SK-N-SH treated with all-trans-retinoic acid at 6 μM for 48 hours (cell line): ENCODE measurements at regions not wholly inside any gene's neighbourhood (a gene's known extent, or its start where the extent isn't known, plus 50 kb on each side); places are given as distances from the start of the nearest gene placed in this dataset.

Source experiments
- ATAC-seq: fragments of 200-7000 bp; cut with Tn5 transposase; 3 replicates; pipeline ENCODE4 v1.9.1; 2020; ENCODE audit warnings: mild to moderate bottlenecking, moderate library complexity
- ARNTL ChIP-seq: fragments of 450-650 bp; formaldehyde crosslinking; IDR thresholded peaks from 2 replicates; pipeline ENCODE4 v1.5.0; 2020; ENCODE audit warnings: low read depth, mild to moderate bottlenecking, moderate library complexity, borderline replicate concordance
- CREB5 ChIP-seq: fragments of 250-450 bp; sonication (Bioruptor Pico); IDR thresholded peaks from 2 replicates; pipeline ENCODE4 v1.5.1; 2020; ENCODE audit warnings: low read depth, mild to moderate bottlenecking, moderate library complexity
- CSDC2 ChIP-seq: fragments of 250-450 bp; sonication (Bioruptor Pico); IDR thresholded peaks from 2 replicates; pipeline ENCODE4 v1.5.0; 2020; ENCODE audit warnings: mild to moderate bottlenecking, moderate library complexity
- ESRRG ChIP-seq: fragments of 250-450 bp; sonication (Bioruptor Pico); IDR thresholded peaks from 2 replicates; pipeline ENCODE4 v1.6.1; 2021; ENCODE audit warnings: mild to moderate bottlenecking
- GLIS3 ChIP-seq: fragments of 250-450 bp; sonication (Bioruptor Pico); IDR thresholded peaks from 2 replicates; pipeline ENCODE4 v1.5.0; 2020; ENCODE audit warnings: mild to moderate bottlenecking, moderate library complexity
- ISL1 ChIP-seq: fragments of 250-450 bp; sonication (Bioruptor Pico); IDR thresholded peaks from 2 replicates; pipeline ENCODE4 v2.1.2; 2022; ENCODE audit warnings: mild to moderate bottlenecking, moderate library complexity
- OSR1 ChIP-seq: fragments of 250-450 bp; sonication (Bioruptor Pico); IDR thresholded peaks from 2 replicates; pipeline ENCODE4 v1.8.0; 2022; ENCODE audit warnings: moderate library complexity, mild to moderate bottlenecking, inconsistent platforms
- PATZ1 ChIP-seq: fragments of 250-450 bp; sonication (Bioruptor Pico); IDR thresholded peaks from 2 replicates; pipeline ENCODE4 v1.8.0; 2020; ENCODE audit warnings: mild to moderate bottlenecking, moderate library complexity, borderline replicate concordance
- POU6F1 ChIP-seq: fragments of 250-450 bp; sonication (Bioruptor Pico); IDR thresholded peaks from 2 replicates; pipeline ENCODE4 v1.8.0; 2021; ENCODE audit warnings: low read depth, mild to moderate bottlenecking, moderate library complexity, borderline replicate concordance
- PPARA ChIP-seq: fragments of 250-450 bp; sonication (Bioruptor Pico); IDR thresholded peaks from 2 replicates; pipeline ENCODE4 v1.5.0; 2020; ENCODE audit warnings: mild to moderate bottlenecking, borderline replicate concordance
- RARB ChIP-seq: fragments of 250-450 bp; sonication (Bioruptor Pico); IDR thresholded peaks from 2 replicates; pipeline ENCODE4 v1.8.0; 2021; ENCODE audit warnings: mild to moderate bottlenecking, moderate library complexity
- SNAI2 ChIP-seq: fragments of 250-450 bp; sonication (Bioruptor Pico); IDR thresholded peaks from 2 replicates; pipeline ENCODE4 v1.5.0; 2020; ENCODE audit warnings: mild to moderate bottlenecking, moderate library complexity
- TCF4 ChIP-seq: fragments of 250-450 bp; sonication (Bioruptor Pico); IDR thresholded peaks from 2 replicates; pipeline ENCODE4 v1.8.0; 2021; ENCODE audit warnings: mild to moderate bottlenecking, moderate library complexity, borderline replicate concordance
- TOX ChIP-seq: fragments of 250-450 bp; sonication (Bioruptor Pico); IDR thresholded peaks from 2 replicates; pipeline ENCODE4 v1.8.0; 2021; ENCODE audit warnings: mild to moderate bottlenecking, moderate library complexity, borderline replicate concordance
- TSHZ2 ChIP-seq: fragments of 250-450 bp; sonication (Bioruptor Pico); IDR thresholded peaks from 2 replicates; pipeline ENCODE4 v1.5.0; 2020; ENCODE audit warnings: mild to moderate bottlenecking, moderate library complexity
- ZC3H10 ChIP-seq: fragments of 250-450 bp; sonication (Bioruptor Pico); IDR thresholded peaks from 2 replicates; pipeline ENCODE4 v1.5.1; 2021; ENCODE audit warnings: mild to moderate bottlenecking, moderate library complexity
- ZFP3 ChIP-seq: fragments of 250-450 bp; sonication (Bioruptor Pico); IDR thresholded peaks from 2 replicates; pipeline ENCODE4 v1.5.0; 2020; ENCODE audit warnings: mild to moderate bottlenecking, moderate library complexity
- ZFP30 ChIP-seq: fragments of 450-650 bp; formaldehyde crosslinking; IDR thresholded peaks from 2 replicates; pipeline ENCODE4 v1.5.0; 2022; ENCODE audit warnings: mild to moderate bottlenecking, moderate library complexity
- ZNF565 ChIP-seq: fragments of 450-650 bp; formaldehyde crosslinking; conservative IDR thresholded peaks from 2 replicates; pipeline ENCODE4 v1.5.0; 2020; ENCODE audit warnings: low read depth, mild to moderate bottlenecking, moderate library complexity
- ZNF70 ChIP-seq: fragments of 450-650 bp; formaldehyde crosslinking; IDR thresholded peaks from 2 replicates; pipeline ENCODE4 v1.5.0; 2020; ENCODE audit warnings: mild to moderate bottlenecking, moderate library complexity
- ZNF8 ChIP-seq: fragments of 450-650 bp; formaldehyde crosslinking; IDR thresholded peaks from 2 replicates; pipeline ENCODE4 v1.5.0; 2020; ENCODE audit warnings: mild to moderate bottlenecking, moderate library complexity
- TF ChIP-seq, protein P1 (sequence below): fragments of 250-450 bp; sonication (Bioruptor Pico); IDR thresholded peaks from 2 replicates; pipeline ENCODE4 v1.5.1; 2021; ENCODE audit warnings: mild to moderate bottlenecking, moderate library complexity

GRCh38 chr1:82145656-82146055 lies 344.9 kb downstream of the ADGRL2 start:
- no peak for ATAC-seq
- TF ChIP-seq GLIS3 (no peak), ESRRG (no peak)

- ATAC-seq = no peak
- TF ChIP-seq TCF4 (CRISPR knock-in tag) = no peak
- TF ChIP-seq ZNF565 (CRISPR knock-in tag) = no peak
- no peak for TF ChIP-seq ZFP3
- no peak for TF ChIP-seq POU6F1 (CRISPR knock-in tag)
- TF ChIP-seq PPARA (CRISPR knock-in tag) = no peak
- TF ChIP-seq RARB (CRISPR knock-in tag) = no peak
- TF ChIP-seq PATZ1 (CRISPR knock-in tag) = no peak
- TF ChIP-seq TOX (CRISPR knock-in tag) = no peak
- TF ChIP-seq TSHZ2 (CRISPR knock-in tag) = no peak
- no peak for TF ChIP-seq ZC3H10 (CRISPR knock-in tag)
- no peak for TF ChIP-seq ARNTL (CRISPR knock-in tag)
- TF ChIP-seq SNAI2 (CRISPR knock-in tag) = no peak
- TF ChIP-seq CSDC2 (CRISPR knock-in tag) = no peak
- no peak for TF ChIP-seq OSR1 (CRISPR knock-in tag)
- no peak for TF ChIP-seq ZNF70 (CRISPR knock-in tag)
- TF ChIP-seq CREB5 (CRISPR knock-in tag) = no peak
- TF ChIP-seq ZNF8 (CRISPR knock-in tag) = no peak
Measured at GRCh38 chr1:82143108-82143833, 342.5 kb downstream of the ADGRL2 start.

DNA sequence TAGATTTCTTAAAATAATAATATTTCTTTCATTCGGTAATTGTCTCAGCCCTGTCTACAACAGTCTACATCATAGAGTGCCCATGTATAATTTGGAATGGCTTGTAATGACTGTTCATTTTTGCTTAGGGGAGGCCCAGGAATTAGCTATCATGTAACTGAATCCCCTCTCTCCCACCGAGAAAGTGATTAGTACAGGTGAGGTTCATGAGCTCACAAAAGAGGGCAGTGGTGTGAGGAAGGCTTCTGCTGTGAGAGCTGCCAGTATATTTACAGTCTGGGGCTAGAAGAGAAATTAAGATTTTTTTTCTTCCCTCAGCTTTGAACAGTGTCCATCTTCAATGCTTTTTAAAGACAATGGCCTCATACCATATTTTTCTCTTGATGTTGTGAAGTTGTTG lies 340.7 kb downstream of the ADGRL2 start:
- ATAC-seq = no peak

More for the DNA sequence above, 340.7 kb downstream of the ADGRL2 start:
- no peak for TF ChIP-seq ZNF565 (CRISPR knock-in tag)
- no peak for TF ChIP-seq PPARA (CRISPR knock-in tag)
- TF ChIP-seq, protein P1, sequence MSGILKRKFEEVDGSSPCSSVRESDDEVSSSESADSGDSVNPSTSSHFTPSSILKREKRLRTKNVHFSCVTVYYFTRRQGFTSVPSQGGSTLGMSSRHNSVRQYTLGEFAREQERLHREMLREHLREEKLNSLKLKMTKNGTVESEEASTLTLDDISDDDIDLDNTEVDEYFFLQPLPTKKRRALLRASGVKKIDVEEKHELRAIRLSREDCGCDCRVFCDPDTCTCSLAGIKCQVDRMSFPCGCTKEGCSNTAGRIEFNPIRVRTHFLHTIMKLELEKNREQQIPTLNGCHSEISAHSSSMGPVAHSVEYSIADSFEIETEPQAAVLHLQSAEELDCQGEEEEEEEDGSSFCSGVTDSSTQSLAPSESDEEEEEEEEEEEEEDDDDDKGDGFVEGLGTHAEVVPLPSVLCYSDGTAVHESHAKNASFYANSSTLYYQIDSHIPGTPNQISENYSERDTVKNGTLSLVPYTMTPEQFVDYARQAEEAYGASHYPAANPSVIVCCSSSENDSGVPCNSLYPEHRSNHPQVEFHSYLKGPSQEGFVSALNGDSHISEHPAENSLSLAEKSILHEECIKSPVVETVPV (CRISPR knock-in tag) = no peak
- TF ChIP-seq CSDC2 (CRISPR knock-in tag) = no peak
- no peak for TF ChIP-seq ZFP3
- no peak for TF ChIP-seq ISL1 (CRISPR knock-in tag)
- no peak for TF ChIP-seq POU6F1 (CRISPR knock-in tag)
- TF ChIP-seq SNAI2 (CRISPR knock-in tag) = no peak
- no peak for TF ChIP-seq ZNF70 (CRISPR knock-in tag)
- no peak for TF ChIP-seq CREB5 (CRISPR knock-in tag)
- TF ChIP-seq ZFP30 (CRISPR knock-in tag) = no peak
- no peak for TF ChIP-seq RARB (CRISPR knock-in tag)
- no peak for TF ChIP-seq PATZ1 (CRISPR knock-in tag)
- TF ChIP-seq TOX (CRISPR knock-in tag) = no peak
